ENCODE measurements at regions not wholly inside any gene's neighbourhood (a gene's known extent, or its start where the extent isn't known, plus 50 kb on each side); places are given as distances from the start of the nearest gene placed in this dataset.

GRCh38 chr7:142405122-142405765 lies 147.4 kb upstream of the PRSS58 start:
- no peak overlapping the region for H3K27ac Mint-ChIP-seq
- ATAC-seq (peak; percentile 72), DNase-seq (ENCODE audit: low spot score) (no peak)
- no peaks in the 10 kb centered on the region for H3K9me3 Mint-ChIP-seq
- H3K4me1 Mint-ChIP-seq: no peaks in the 10 kb centered on the region
- CTCF ChIA-PET: no interaction called here
- POLR2A ChIA-PET: no interaction called here
- no peaks in the 10 kb centered on the region; the same call in 1 of the 2 replicates for H3K27me3 Mint-ChIP-seq (ENCODE audit: low read depth)
- no peak overlapping the region for H3K4me3 Mint-ChIP-seq
- H3K36me3 Mint-ChIP-seq: no peaks in the 10 kb centered on the region
- TF ChIP-seq ZNF396 (CRISPR knock-in tag; IDR thresholded peaks at IDR 0.05; ENCODE audit: borderline replicate concordance) (no peak), ZSCAN18 (CRISPR knock-in tag; IDR thresholded peaks at IDR 0.05) (no peak), ELF4 (CRISPR knock-in tag; IDR thresholded peaks at IDR 0.05; ENCODE audit: low read depth) (no peak), USF2 (CRISPR knock-in tag; IDR thresholded peaks at IDR 0.05) (no peak), MLX (CRISPR knock-in tag; IDR thresholded peaks at IDR 0.05) (no peak), SOX15 (CRISPR knock-in tag; IDR thresholded peaks at IDR 0.05) (no peak), HMGA2 (CRISPR knock-in tag; IDR thresholded peaks at IDR 0.05) (no peak), ZNF219 (CRISPR knock-in tag; IDR thresholded peaks at IDR 0.05; ENCODE audit: borderline replicate concordance) (no peak), JAZF1 (CRISPR knock-in tag; IDR thresholded peaks at IDR 0.05) (no peak), SP1 (CRISPR knock-in tag; conservative IDR thresholded peaks at IDR 0.05) (no peak), ZNF138 (CRISPR knock-in tag; conservative IDR thresholded peaks at IDR 0.05) (no peak), PRRX2 (CRISPR knock-in tag; IDR thresholded peaks at IDR 0.05) (no peak), ZNF263 (CRISPR knock-in tag; IDR thresholded peaks at IDR 0.05; ENCODE audit: low read depth) (no peak), ATF2 (CRISPR knock-in tag; IDR thresholded peaks at IDR 0.05; ENCODE audit: borderline replicate concordance, low read depth) (no peak), FOXP1 (CRISPR knock-in tag; IDR thresholded peaks at IDR 0.05; ENCODE audit: borderline replicate concordance) (no peak), NR3C1 (CRISPR knock-in tag; conservative IDR thresholded peaks at IDR 0.05; ENCODE audit: low read depth) (no peak), NFE2L1 (CRISPR knock-in tag; IDR thresholded peaks at IDR 0.05) (no peak)

GRCh38 chr7:142401951-142402350 lies 144.1 kb upstream of the PRSS58 start:
- ATAC-seq: no peak
- Mint-ChIP-seq H3K27ac (no peak overlapping the region), H3K4me1 (no peaks in the 10 kb centered on the region), H3K9me3 (no peaks in the 10 kb centered on the region), H3K27me3 (ENCODE audit: low read depth) (no peaks in the 10 kb centered on the region; the same call in 1 of the 2 replicates), H3K36me3 (no peaks in the 10 kb centered on the region), H3K4me3 (no peak overlapping the region)
- no peak for DNase-seq (ENCODE audit: low spot score)
- ChIA-PET POLR2A (no interaction called here), CTCF (interaction anchor here (1.0 to 1.6 kb wide), 6 partner anchors 10 to 78 kb away, joined by 4 to 10 read pairs (median 5); no protein-coding TSS in a partner anchor)
- no peak for TF ChIP-seq CTCF (IDR thresholded peaks at IDR 0.05)
- TF ChIP-seq NR1H2 (CRISPR knock-in tag; IDR thresholded peaks at IDR 0.05): no peak
- no peak for TF ChIP-seq MXD4 (CRISPR knock-in tag; IDR thresholded peaks at IDR 0.05; ENCODE audit: borderline replicate concordance)
- TF ChIP-seq FOXK1 (CRISPR knock-in tag; IDR thresholded peaks at IDR 0.05): no peak
- TF ChIP-seq ZNF281 (CRISPR knock-in tag; IDR thresholded peaks at IDR 0.05): no peak
- no peak for TF ChIP-seq PRDM15 (CRISPR knock-in tag; IDR thresholded peaks at IDR 0.05)
- no peak for TF ChIP-seq RORB (CRISPR knock-in tag; IDR thresholded peaks at IDR 0.05)
